GM21529 (cell line): ENCODE measurements at regions not wholly inside any gene's neighbourhood (a gene's known extent, or its start where the extent isn't known, plus 50 kb on each side); places are given as distances from the start of the nearest gene placed in this dataset.

Source experiments
- ATAC-seq: cut with Tn5 transposase; IDR thresholded peaks from one replicate; pipeline ENCODE4 v1.9.1; 2021; ENCODE audit not compliant: unreplicated experiment

- ATAC-seq: no peak
Measured at GRCh38 chr7:131233193-131233592, 94.5 kb upstream of the MKLN1 start.

- ATAC-seq: no peak
Measured at GRCh38 chr7:131234719-131235488, 92.8 kb upstream of the MKLN1 start.

DNA sequence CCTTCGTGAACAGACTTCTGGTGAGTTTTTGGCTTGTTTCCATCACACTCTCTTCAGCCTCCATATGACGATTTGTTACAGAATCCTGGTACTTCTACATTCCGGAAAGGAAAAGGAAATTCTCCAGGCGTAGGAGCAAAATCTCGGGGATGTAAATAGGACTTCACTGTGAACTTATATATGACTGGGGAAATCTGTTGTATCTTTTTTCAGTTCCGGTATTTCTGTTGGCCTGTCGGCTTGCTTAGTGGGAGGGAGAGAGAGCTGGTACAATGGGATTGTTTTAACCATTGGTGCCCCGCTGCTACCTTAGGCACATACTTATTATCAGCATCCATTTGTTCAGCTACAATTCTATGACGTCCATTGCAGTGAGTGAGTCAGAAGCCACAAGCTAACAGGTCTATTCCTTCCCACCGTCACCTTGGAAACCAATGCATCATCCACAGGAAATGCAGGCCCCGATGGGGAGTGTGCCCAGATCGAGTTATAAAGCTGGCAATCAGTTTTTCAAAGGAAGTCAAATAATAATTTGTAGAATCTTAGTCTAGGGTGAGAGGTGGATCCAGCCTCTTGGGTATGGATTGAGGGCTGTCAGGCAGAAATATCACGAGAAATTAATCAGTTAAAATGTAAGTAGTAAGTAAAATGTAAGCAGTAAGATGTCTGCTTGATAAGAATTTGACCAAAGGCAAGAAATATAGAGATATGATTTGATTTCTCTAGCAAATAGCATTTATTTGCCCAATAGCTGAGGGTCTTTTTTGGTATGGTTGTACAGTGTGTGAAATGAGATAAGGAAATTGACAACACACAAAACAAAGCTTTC is 92.0 kb upstream of the MKLN1 start:
- no peak for ATAC-seq

DNA sequence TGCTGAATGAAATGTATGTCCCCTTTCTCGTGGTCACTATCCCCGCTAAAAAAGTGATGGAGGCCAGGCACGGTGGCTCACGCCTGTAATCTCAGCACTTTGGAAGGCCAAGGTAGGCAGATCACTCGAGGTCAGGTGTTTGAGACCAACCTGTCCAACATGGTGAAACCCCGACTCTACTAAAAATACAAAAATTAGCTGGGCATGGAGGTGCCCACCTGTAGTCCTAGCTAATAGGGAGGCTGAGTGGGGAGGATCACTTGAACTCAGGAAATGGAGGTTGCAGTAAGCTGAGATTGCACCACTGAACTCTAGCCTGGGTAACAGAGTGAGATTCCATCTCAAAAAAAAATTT is 91.4 kb upstream of the MKLN1 start:
- no peak for ATAC-seq

GRCh38 chr7:131238347-131238931 is 89.2 kb upstream of the MKLN1 start:
- no peak for ATAC-seq

- ATAC-seq: no peak
Measured at GRCh38 chr7:131241386-131241785, 86.3 kb upstream of the MKLN1 start.

DNA sequence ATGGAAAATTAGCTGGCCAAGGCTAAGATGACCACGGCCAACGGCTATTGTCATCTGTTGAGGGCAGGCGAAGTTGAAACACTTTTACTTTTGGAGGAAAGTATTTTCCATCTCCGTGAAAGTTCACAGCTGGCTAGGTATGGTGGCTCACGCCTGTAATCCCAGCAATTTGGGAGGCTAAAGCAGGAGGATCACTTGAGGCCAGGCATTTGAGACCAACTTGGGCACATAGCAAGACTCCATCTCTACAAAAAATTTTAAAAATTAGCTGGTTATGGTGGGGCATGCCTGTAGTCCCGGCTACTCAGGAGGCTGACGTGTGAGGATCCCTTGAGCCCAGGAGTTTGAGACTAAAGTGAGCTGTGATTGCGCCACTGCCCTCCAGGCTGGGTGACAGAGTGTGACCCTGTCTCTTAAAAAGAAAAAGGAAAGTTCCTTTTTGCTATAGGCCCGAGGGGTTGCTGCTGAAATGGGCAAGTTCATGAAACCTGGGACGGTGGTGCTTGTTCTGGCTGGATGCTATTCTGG is 85.5 kb upstream of the MKLN1 start:
- ATAC-seq: no peak

- ATAC-seq: no peak
Measured at GRCh38 chr7:131244259-131244852, 83.3 kb upstream of the MKLN1 start.

GRCh38 chr7:131249003-131249402 is 78.7 kb upstream of the MKLN1 start:
- no peak for ATAC-seq

- no peak for ATAC-seq
Measured at GRCh38 chr7:131249483-131249882, 78.2 kb upstream of the MKLN1 start.

DNA sequence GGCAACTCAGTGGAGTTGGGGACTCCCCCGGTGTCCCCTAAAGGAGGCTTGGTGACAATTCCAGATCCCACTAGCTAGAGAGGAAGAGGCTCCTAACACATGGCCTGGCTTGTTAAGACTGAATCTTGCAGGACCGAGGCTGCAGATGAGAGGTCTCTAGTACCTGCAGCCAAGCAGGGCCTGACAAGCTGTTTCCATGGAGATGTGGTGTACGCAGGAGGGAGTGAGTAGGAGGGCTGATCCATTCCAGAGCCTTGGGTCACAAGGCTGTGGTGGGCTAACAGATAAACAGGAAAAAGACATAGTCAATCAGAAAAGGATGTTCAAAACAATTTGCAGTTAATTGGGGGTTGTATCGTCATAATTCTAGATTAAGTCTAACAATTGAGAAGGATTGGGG is 77.3 kb upstream of the MKLN1 start:
- no peak for ATAC-seq

DNA sequence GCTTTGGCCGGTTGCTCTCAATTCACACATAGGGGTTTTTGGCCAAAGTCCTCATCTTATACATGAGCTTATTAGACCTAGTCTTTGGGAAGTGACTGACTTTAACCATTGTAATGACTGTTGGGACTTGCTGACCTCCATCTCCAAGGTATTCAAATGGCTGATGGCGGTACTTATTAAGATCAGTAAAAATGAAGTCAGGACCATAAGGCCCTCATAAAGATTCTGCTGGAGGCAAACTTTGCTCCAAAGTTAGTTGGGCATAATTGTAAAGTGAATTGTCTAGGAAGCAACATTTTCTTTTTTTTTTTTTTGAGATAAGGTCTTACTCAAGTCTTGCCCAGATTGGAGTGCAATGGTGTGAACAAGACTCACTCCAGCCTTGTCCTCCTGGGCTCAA is 76.3 kb upstream of the MKLN1 start:
- no peak for ATAC-seq

DNA sequence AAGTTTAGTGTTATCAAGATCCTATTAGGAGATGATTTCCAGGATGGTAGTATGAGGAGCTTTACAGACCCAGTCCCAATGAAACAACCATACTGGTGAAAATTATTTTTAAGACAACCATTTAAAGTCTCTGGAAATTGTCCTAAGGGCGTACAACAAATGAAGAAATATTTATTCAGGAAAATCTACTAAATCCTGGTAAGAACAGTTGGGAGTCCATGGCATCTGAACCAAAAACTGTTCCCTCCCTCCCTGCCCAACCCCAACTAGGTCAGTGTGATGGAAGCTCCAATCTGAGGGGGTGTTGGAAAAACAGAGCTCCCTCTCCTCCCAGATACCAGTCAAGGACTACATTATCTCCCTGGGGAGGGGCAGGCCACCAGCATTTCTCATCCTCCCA is 74.7 kb upstream of the MKLN1 start:
- ATAC-seq: no peak

- no peak for ATAC-seq
Measured at GRCh38 chr7:131254211-131254610, 73.5 kb upstream of the MKLN1 start.

- ATAC-seq: no peak
Measured at GRCh38 chr7:131255242-131255641, 72.4 kb upstream of the MKLN1 start.

- no peak for ATAC-seq
Measured at GRCh38 chr7:131261476-131261994, 66.1 kb upstream of the MKLN1 start.

DNA sequence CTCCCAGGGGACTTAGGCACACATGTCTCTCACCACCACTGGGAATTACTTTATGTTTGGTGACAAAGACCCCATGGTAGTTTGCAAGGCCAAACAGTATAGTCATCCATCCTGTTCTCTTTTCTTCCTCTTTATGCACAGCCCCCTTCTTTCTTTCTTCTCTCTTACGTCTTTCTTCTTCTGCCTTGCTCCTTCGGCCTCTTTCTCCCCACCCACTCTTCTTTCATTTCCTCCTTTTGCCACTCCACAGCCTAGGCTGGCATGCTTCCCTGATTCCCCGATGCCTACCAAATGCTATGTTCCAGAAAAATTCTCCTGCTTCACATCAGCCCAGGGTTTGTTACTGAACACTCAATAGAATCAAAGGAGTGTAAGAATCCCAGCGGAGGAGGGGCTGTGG is 62.4 kb upstream of the MKLN1 start:
- no peak for ATAC-seq

GRCh38 chr7:131267631-131268030 is 60.0 kb upstream of the MKLN1 start:
- ATAC-seq: no peak

- no peak for ATAC-seq
Measured at GRCh38 chr7:131268906-131269305, 58.8 kb upstream of the MKLN1 start.

DNA sequence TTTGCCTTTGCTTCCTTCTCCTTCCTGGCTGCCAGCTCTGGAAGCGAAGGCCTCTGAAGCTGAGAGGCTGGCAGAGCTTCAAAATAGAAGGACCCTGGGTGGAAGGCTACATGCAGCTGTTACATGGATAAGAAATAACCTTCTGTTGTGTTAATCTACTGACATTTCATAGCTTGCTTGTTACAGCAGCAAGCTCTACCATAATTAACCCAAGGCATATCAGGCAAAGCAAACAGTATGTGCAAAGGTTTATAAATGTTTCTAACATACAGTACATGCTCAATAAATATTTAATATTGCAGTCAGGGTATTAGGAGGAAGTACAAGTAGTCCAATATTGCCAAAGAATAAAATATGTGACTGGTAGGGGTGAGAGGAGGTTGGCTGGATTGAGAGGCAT is 55.6 kb upstream of the MKLN1 start:
- ATAC-seq: no peak

DNA sequence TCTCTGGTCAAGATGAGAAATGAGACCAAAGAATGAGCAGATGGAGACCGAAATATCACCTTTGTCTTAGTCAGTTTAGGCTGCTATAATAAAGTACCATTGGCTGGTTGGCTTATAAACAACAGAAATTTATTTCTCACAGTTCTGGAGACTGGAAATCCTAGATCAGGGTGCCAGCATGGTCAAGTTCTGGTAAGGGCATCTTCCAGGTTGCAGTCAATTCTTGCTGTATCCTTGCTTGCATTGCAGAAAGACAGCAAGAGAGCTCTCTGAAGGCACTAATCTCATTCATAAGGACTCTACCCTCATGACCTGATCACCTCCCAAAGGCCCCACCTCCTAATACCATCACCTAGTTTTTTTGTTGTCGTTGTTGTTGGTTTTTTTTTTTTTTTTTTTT is 52.7 kb upstream of the MKLN1 start:
- ATAC-seq: no peak
